DND-41 (cell line): ENCODE measurements at regions not wholly inside any gene's neighbourhood (a gene's known extent, or its start where the extent isn't known, plus 50 kb on each side); places are given as distances from the start of the nearest gene placed in this dataset.

Source experiments
- ATAC-seq: fragments of 200-7000 bp; cut with Tn5 transposase; 3 replicates; pipeline ENCODE4 v1.9.1; 2021; ENCODE audit warnings: low read depth; ENCODE audit not compliant: insufficient read depth
- DNase-seq: peaks from one replicate; pipeline ENCODE4 v3.0.0-alpha.2; 2020
- H2AFZ ChIP-seq: 2 replicates; pipeline ENCODE4 v1.6.0; 2012; ENCODE audit warnings: low read depth, low read length
- H3K27ac ChIP-seq: 2 replicates; pipeline ENCODE4 v1.5.1; 2012; ENCODE audit warnings: low read length, inconsistent platforms
- H3K27me3 ChIP-seq: fragments of 200-600 bp; sonication (generic); 2 replicates; pipeline ENCODE4 v1.6.0; 2012; ENCODE audit warnings: low read length, mild to moderate bottlenecking, inconsistent platforms; ENCODE audit not compliant: insufficient read depth, poor library complexity
- H3K36me3 ChIP-seq: 2 replicates; pipeline ENCODE4 v1.5.1; 2012; ENCODE audit warnings: low read length, inconsistent platforms; ENCODE audit not compliant: insufficient read depth
- H3K4me1 ChIP-seq: 2 replicates; pipeline ENCODE4 v1.5.1; 2012; ENCODE audit warnings: mild to moderate bottlenecking, low read length; ENCODE audit not compliant: insufficient read depth
- H3K4me2 ChIP-seq: 2 replicates; pipeline ENCODE4 v1.6.0; 2012; ENCODE audit warnings: mild to moderate bottlenecking, moderate library complexity, low read length, inconsistent platforms; ENCODE audit not compliant: insufficient read depth
- H3K4me3 ChIP-seq, 2 experiments: fragments of 200-600 bp in 1 of 2; shearing (Covaris generic) in 1 of 2; 2 replicates each; pipeline ENCODE4 v1.5.1; 2012 to 2016; ENCODE audit warnings: inconsistent platforms in 2 of 2, low read length in 2 of 2, mild to moderate bottlenecking in 2 of 2, low read depth in 1 of 2, moderate library complexity in 1 of 2
- H3K79me2 ChIP-seq: 2 replicates; pipeline ENCODE4 v1.6.0; 2012; ENCODE audit warnings: low read length, inconsistent platforms; ENCODE audit not compliant: insufficient read depth
- H3K9ac ChIP-seq: 2 replicates; pipeline ENCODE4 v1.6.0; 2012; ENCODE audit warnings: low read depth, mild to moderate bottlenecking, inconsistent platforms, low read length, moderate library complexity
- H3K9me3 ChIP-seq: 2 replicates; pipeline ENCODE4 v1.5.1; 2012; ENCODE audit warnings: low read length, moderate library complexity, mild to moderate bottlenecking, inconsistent platforms; ENCODE audit not compliant: insufficient read depth, severe bottlenecking
- H4K20me1 ChIP-seq: 2 replicates; pipeline ENCODE4 v1.6.0; 2012; ENCODE audit warnings: low read length; ENCODE audit not compliant: insufficient read depth
- CTCF ChIP-seq: IDR thresholded peaks from 2 replicates; pipeline ENCODE4 v1.5.1; 2012; ENCODE audit warnings: borderline replicate concordance, low read length, moderate library complexity, mild to moderate bottlenecking; ENCODE audit not compliant: poor library complexity, severe bottlenecking; ENCODE audit errors: extremely low read depth
- EZH2 ChIP-seq: IDR thresholded peaks from 3 replicates; pipeline ENCODE4 v1.6.1; 2012; ENCODE audit warnings: borderline replicate concordance, low read depth, mild to moderate bottlenecking, moderate library complexity, low read length, inconsistent platforms; ENCODE audit not compliant: severe bottlenecking

- Histone ChIP-seq H3K4me3 (no peak overlapping the region), H4K20me1 (no peaks in the 10 kb centered on the region), H3K27ac (no peak overlapping the region), H3K79me2 (no peaks in the 10 kb centered on the region), H3K4me1 (no peaks in the 10 kb centered on the region), H3K4me2 (no peak overlapping the region), H3K36me3 (no peaks in the 10 kb centered on the region), H3K9ac (no peak overlapping the region), H2AFZ (no peak overlapping the region), H3K9me3 (no peaks in the 10 kb centered on the region), H3K27me3 (no peaks in the 10 kb centered on the region)
- ATAC-seq (no peak), DNase-seq (no peak)
- TF ChIP-seq CTCF: no peak
- TF ChIP-seq EZH2: no peak
Observed at GRCh38 chr5:67623078-67623477, 426.5 kb upstream of the CD180 start.

DNA sequence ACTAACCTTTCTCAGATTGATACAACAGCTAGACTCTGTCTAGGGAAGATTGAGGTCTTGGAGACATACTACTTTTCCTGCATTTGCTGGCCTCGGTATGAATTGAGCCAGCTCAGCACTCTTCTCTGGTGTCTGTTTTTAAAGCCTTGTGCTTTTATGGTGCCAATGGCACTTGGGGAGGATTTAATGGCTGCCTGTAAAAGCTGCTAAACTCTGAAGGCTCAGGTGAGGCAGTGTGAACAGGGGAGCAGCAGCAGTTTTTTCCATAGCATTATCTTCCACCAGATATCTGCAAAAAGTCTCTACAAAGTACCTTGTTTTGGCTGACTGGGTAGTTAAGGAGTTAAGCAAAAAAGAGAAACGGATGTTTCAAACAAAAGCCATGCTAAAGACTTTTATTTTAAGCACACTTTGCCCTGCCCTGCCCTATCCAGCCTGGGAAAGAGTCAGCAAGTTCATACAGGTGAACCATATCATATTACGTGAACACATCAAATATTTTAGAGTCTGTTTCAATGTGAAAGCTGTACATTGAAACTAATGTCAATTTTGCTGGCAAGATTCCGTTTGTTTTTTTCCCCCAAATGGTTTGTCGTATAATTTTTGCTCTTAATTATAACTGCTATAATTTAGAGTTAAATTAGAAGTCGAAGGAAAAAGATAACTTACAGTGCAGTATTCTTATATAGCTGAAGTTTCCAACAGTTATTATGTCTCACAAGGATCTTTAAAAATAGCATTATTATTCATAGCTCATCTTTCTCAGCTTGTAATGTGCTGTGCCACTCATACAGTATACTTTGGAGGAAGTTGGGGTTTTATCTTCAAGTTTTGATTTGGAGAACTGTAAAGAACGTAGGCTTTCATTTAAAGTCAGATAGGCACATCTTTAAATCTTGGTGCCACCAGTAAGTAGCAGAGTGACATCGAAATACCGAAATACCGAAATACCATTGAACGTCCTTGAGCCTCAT lies 424.1 kb upstream of the CD180 start:
- TF ChIP-seq EZH2 (no peak), CTCF (no peak)
- Histone ChIP-seq H4K20me1 (no peaks in the 10 kb centered on the region), H3K4me2 (no peak overlapping the region), H3K27ac (no peak overlapping the region), H2AFZ (no peak overlapping the region), H3K9ac (no peak overlapping the region), H3K79me2 (no peaks in the 10 kb centered on the region), H3K4me3 (no peak overlapping the region), H3K4me1 (no peaks in the 10 kb centered on the region), H3K9me3 (no peaks in the 10 kb centered on the region), H3K36me3 (no peaks in the 10 kb centered on the region), H3K27me3 (no peaks in the 10 kb centered on the region)
- DNase-seq (no peak), ATAC-seq (no peak)

DNA sequence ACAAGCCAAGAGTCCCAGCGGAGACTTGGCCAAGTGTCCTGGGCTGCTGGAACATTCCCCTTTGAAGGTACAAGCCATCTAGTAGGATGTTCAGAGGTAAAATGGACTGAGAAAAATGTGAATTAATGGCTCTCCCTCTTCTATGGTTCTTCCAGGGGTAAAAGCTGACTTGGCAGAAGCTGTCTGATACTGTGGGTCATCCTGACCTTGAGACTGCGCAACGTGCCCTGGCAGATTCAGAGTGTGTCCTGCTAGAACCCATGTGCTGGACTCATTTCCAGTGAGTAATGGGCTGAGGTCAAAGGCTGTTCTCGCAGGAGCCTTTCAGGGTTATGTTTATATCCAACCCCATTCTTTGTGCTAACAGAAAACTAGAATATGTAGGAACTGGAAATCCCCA lies 423.0 kb upstream of the CD180 start:
- Histone ChIP-seq H3K79me2 (no peaks in the 10 kb centered on the region), H3K9ac (no peak overlapping the region), H3K4me2 (no peak overlapping the region), H3K9me3 (no peaks in the 10 kb centered on the region), H3K27me3 (no peaks in the 10 kb centered on the region), H3K27ac (no peak overlapping the region), H3K4me3 (no peak overlapping the region), H3K4me1 (no peaks in the 10 kb centered on the region), H3K36me3 (no peaks in the 10 kb centered on the region), H2AFZ (no peak overlapping the region), H4K20me1 (no peaks in the 10 kb centered on the region)
- no peak for DNase-seq
- TF ChIP-seq CTCF (no peak), EZH2 (no peak)
- no peak for ATAC-seq
